Tibial artery (tissue), 4 donors: ENCODE measurements at regions not wholly inside any gene's neighbourhood (a gene's known extent, or its start where the extent isn't known, plus 50 kb on each side); places are given as distances from the start of the nearest gene placed in this dataset.

Source experiments
- DNase-seq, 2 donors: peaks; one replicate each; pipeline ENCODE4 v3.0.0-alpha.2; 2019
- H3K27ac ChIP-seq, 2 donors: fragments of 200-600 bp; sonication (generic) in 1 of 2; 1 replicate in 1 of 2; 2 replicates in 1 of 2; pipeline ENCODE4 v1.5.1; 2018 to 2019; ENCODE audit warnings: mild to moderate bottlenecking in 1 of 2
- H3K27me3 ChIP-seq, 2 donors: fragments of 200-600 bp; sonication (generic) in 1 of 2; one replicate each; pipeline versions ENCODE4 v1.5.1 to v1.6.0; 2016 to 2019
- H3K36me3 ChIP-seq, 3 donors: fragments of 200-600 bp; sonication (generic) in 2 of 3; one replicate each; pipeline ENCODE4 v1.5.1; 2016 to 2019; ENCODE audit warnings: mild to moderate bottlenecking in 2 of 3
- H3K4me1 ChIP-seq, 4 donors: fragments of 200-600 bp; sonication (generic) in 2 of 4; 1 replicate in 3 of 4; 2 replicates in 1 of 4; pipeline ENCODE4 v1.5.1; 2016 to 2019
- H3K4me3 ChIP-seq, 2 donors: fragments of 200-600 bp; sonication (generic) in 1 of 2; 1 replicate in 1 of 2; 2 replicates in 1 of 2; pipeline ENCODE4 v1.5.1; 2018 to 2019; ENCODE audit warnings: mild to moderate bottlenecking in 2 of 2
- H3K9me3 ChIP-seq, 3 donors: fragments of 200-600 bp; sonication (generic) in 1 of 3; one replicate each; pipeline ENCODE4 v1.5.1; 2016 to 2019
- CTCF ChIP-seq, 2 experiments: fragments of 200-600 bp in 1 of 2; fragments of 450-650 bp in 1 of 2; IDR thresholded peaks; one replicate each; pipeline ENCODE4 v1.5.1; 2017 to 2019; ENCODE audit warnings: antibody characterized with exemption in 2 of 2, mild to moderate bottlenecking in 1 of 2, moderate library complexity in 1 of 2
- intact Hi-C: fragments of 100-400 bp; cut with DNase I; formaldehyde crosslinking; loops from one replicate; pipeline ENCODE4 v1.15.0; 2023; ENCODE audit warnings: low total_unique reads

GRCh38 chr4:43853565-43854264 lies 594.9 kb downstream of the KCTD8 start:
- intact Hi-C loops, result no loop called here
- DNase-seq, result no peak
- H3K27me3 ChIP-seq, result no peaks in the 10 kb centered on the region

GRCh38 chr4:43855283-43855682 lies 593.3 kb downstream of the KCTD8 start:
- DNase-seq, result no peak
- intact Hi-C loops, result no loop called here
- H3K9me3 ChIP-seq, result no peaks in the 10 kb centered on the region
- no peak overlapping the region for H3K27ac ChIP-seq
- no peaks in the 10 kb centered on the region for H3K27me3 ChIP-seq
- no peak overlapping the region for H3K4me3 ChIP-seq
- no peaks in the 10 kb centered on the region for H3K36me3 ChIP-seq
- H3K4me1 ChIP-seq, result no peaks in the 10 kb centered on the region
- TF ChIP-seq CTCF (IDR thresholded peaks at IDR 0.05), result no peak

More at GRCh38 chr4:43853565-43854264, 594.9 kb downstream of the KCTD8 start:
- H3K36me3 ChIP-seq, result no peaks in the 10 kb centered on the region
- H3K4me3 ChIP-seq, result no peak overlapping the region
- no peaks in the 10 kb centered on the region for H3K9me3 ChIP-seq
- TF ChIP-seq CTCF (IDR thresholded peaks at IDR 0.05), result no peak
- no peaks in the 10 kb centered on the region for H3K4me1 ChIP-seq
- H3K27ac ChIP-seq, result no peak overlapping the region

- Histone ChIP-seq H3K27ac (no peak overlapping the region), H3K36me3 (no peaks in the 10 kb centered on the region), H3K4me3 (no peak overlapping the region), H3K9me3 (no peaks in the 10 kb centered on the region), H3K4me1 (no peaks in the 10 kb centered on the region), H3K27me3 (no peaks in the 10 kb centered on the region)
- DNase-seq, result no peak
- intact Hi-C loops, result no loop called here
- no peak for TF ChIP-seq CTCF (IDR thresholded peaks at IDR 0.05)
Observed at GRCh38 chr4:43864616-43865146, 583.9 kb downstream of the KCTD8 start.

- no peaks in the 10 kb centered on the region for H3K9me3 ChIP-seq
- no peak for TF ChIP-seq CTCF (IDR thresholded peaks at IDR 0.05)
- no peaks in the 10 kb centered on the region for H3K27me3 ChIP-seq
- no peak overlapping the region for H3K4me3 ChIP-seq
- H3K27ac ChIP-seq, result no peak overlapping the region
- H3K36me3 ChIP-seq, result no peaks in the 10 kb centered on the region
- intact Hi-C loops, result no loop called here
- H3K4me1 ChIP-seq, result no peaks in the 10 kb centered on the region
- DNase-seq, result no peak
Observed at GRCh38 chr4:43867908-43868307, 580.7 kb downstream of the KCTD8 start.

- Histone ChIP-seq H3K4me1 (no peaks in the 10 kb centered on the region), H3K27ac (no peak overlapping the region), H3K36me3 (no peaks in the 10 kb centered on the region), H3K4me3 (no peak overlapping the region), H3K9me3 (no peaks in the 10 kb centered on the region), H3K27me3 (no peaks in the 10 kb centered on the region)
- no peak for TF ChIP-seq CTCF (IDR thresholded peaks at IDR 0.05)
- DNase-seq, result no peak
- intact Hi-C loops, result no loop called here
Observed at GRCh38 chr4:43875655-43876054, 573.0 kb downstream of the KCTD8 start.
